Left ventricle myocardium superior (tissue), 1 donor: ENCODE measurements at regions not wholly inside any gene's neighbourhood (a gene's known extent, or its start where the extent isn't known, plus 50 kb on each side); places are given as distances from the start of the nearest gene placed in this dataset.

Experiments
- ATAC-seq: fragments of 200-7000 bp; cut with Tn5 transposase; one replicate; pipeline ENCODE4 v1.9.1; 2020; ENCODE audit warnings: mild to moderate bottlenecking, moderate library complexity
- DNase-seq: peaks from one replicate; pipeline ENCODE4 v3.0.0-alpha.2; 2020
- intact Hi-C: fragments of 100-400 bp; cut with micrococcal nuclease; formaldehyde crosslinking; loops from one replicate; pipeline ENCODE4 v1.11.0; 2022
- donor health status: DM: no; HTN: yes; CAD: no; lungs with severe emphysema.

- ATAC-seq = no peak
- intact Hi-C loops = no loop called here
- DNase-seq = no peak
These were observed 1171.9 kb downstream of the EFNB2 start for GRCh38 chr13:105363261-105364190.

DNA sequence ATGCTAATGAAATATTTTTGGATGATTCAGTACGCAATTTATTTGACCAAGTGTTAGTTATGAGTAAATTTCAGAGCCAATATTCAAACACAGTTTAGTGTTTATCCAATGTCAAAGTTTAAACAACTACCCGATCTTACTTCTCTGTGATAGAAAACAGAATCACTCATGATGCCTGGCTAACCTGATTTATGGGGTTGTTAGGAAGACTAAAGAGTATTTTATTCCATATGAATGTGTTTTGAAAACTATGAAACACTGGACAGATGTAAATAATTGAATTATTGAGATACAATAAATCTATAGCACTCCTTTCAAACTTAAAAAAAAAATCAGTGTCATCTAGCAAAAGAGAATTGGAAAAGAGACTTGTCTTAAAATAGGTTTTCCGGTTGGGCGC is 1181.8 kb downstream of the EFNB2 start:
- no peak for ATAC-seq
- DNase-seq = no peak
- intact Hi-C loops = no loop called here

GRCh38 chr13:105349082-105349723 is 1186.3 kb downstream of the EFNB2 start:
- intact Hi-C loops = no loop called here
- ATAC-seq (no peak), DNase-seq (no peak)

- DNase-seq (no peak), ATAC-seq (no peak)
- intact Hi-C loops = no loop called here
These were observed 1189.2 kb downstream of the EFNB2 start for GRCh38 chr13:105346141-105346775.

GRCh38 chr13:105345730-105346129 is 1189.7 kb downstream of the EFNB2 start:
- no peak for DNase-seq
- ATAC-seq = no peak
- intact Hi-C loops = no loop called here

GRCh38 chr13:105345131-105345530 is 1190.3 kb downstream of the EFNB2 start:
- DNase-seq = no peak
- no peak for ATAC-seq
- intact Hi-C loops = no loop called here

- ATAC-seq = no peak
- intact Hi-C loops = no loop called here
- DNase-seq = no peak
These were observed 1192.2 kb downstream of the EFNB2 start for GRCh38 chr13:105343134-105343806.

DNA sequence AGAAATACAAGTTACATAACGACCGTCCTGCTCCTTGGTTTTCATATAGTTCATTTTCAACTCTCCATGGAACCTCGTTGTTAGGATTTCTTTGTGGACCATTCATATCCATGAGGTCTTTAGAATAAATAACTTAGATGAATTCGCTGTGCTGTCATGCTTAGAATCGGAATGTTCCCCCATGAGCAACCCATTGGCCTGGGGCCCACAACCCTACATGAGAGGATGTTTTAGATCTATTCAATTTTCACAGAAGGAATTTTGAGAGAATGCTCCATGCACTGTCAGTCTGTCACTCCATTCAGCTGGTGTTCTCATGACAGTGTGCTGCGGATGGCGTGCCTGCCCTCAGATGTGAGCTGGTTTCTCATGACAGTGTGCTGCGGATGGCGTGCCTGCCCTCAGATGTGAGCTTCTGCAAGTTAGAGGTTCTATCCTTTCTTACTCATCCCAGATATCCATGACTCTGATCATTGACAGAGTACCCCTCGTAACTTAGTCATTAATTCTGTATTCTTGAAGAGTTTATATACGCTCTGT is 1193.1 kb downstream of the EFNB2 start:
- intact Hi-C loops = no loop called here
- DNase-seq (no peak), ATAC-seq (no peak)

- ATAC-seq (no peak), DNase-seq (no peak)
- intact Hi-C loops = no loop called here
These were observed 1193.7 kb downstream of the EFNB2 start for GRCh38 chr13:105341758-105342157.

GRCh38 chr13:105341256-105341655 is 1194.2 kb downstream of the EFNB2 start:
- ATAC-seq = no peak
- intact Hi-C loops = no loop called here
- DNase-seq = no peak

DNA sequence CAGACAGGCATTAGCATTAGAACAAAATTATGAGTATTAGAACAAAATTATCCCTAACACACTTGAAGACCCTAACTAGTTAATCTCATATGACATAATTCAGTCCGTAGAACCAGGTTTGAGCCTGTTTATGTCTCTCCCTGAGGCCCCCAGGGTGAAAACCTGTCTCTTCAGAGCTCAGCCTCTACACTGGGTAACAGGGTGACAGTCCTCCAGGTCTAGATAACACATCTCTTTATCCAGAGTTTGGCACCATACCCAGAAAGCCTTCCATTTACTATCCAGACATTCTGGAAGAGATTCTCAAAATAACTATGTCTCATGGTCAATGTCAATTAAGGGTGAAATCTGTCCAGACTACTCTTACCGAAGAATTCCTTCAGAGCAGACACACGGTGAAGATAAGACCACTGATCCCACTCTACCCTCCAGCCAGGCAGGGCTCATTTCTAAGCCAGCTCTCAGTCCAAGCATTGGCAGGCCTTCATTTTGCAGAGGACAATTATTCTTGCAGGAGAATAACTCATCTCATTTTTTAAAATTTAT is 1195.3 kb downstream of the EFNB2 start:
- ATAC-seq = no peak
- no peak for DNase-seq
- intact Hi-C loops = no loop called here

DNA sequence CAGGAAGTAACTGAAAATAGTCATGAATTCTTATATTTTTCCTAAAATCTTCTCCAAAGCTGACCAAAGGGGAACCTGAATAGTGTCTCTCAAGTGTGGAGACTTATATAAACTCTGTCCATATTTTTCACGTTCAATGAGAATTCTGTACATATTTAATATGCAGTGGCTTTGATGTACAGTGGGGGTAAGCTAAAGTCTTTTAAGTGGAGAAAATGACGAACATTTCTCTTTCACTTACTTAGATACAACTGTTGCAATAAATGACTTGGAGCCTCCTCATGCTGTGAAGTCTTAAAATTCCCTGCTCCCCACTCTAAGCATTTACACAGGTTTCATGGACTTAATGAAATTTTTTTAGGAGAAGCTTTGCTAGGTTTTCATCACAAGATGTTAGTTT is 1196.7 kb downstream of the EFNB2 start:
- intact Hi-C loops = no loop called here
- no peak for DNase-seq
- ATAC-seq = no peak

DNA sequence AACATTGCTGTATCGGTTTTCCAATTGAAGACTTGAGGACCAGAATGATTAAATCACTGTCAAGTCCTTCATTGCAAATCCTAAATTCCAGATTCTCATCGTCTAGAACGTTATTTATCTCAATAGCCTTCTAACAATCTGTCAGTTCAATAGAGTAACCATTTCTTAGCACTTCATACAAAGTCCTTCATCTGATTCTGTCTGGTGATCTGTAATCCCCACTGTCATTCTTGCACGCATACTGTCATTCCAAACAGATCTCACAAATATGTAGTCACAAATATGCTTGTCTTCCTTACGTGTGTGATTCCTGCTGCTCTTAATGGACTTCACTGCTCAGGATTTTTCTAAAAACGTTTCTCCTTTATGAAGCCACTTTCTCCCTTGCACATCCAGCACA is 1197.5 kb downstream of the EFNB2 start:
- intact Hi-C loops = no loop called here
- DNase-seq (no peak), ATAC-seq (no peak)

- ATAC-seq (no peak), DNase-seq (no peak)
- intact Hi-C loops = no loop called here
These were observed 1198.5 kb downstream of the EFNB2 start for GRCh38 chr13:105336706-105337576.

DNA sequence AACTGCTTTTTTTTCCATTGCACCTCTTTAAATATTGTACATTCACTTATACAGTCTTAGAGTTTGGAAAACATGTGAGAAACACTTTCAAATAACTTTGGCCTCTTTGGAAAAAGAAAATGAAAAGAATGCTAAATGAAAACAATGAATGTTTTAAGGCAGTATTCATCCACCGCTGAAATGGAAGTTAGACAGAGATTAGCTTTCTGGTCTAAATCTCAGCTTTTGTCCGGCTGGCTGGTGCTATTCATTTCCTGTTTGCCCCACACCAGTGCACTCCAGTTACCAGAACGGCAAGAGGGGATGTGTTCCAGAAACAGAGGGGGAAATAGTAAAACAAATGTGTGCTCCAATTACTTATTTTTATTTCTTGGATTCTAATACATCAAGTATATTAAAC is 1201.3 kb downstream of the EFNB2 start:
- intact Hi-C loops = no loop called here
- DNase-seq (no peak), ATAC-seq (no peak)

GRCh38 chr13:105333416-105333815 is 1202.0 kb downstream of the EFNB2 start:
- no peak for DNase-seq

DNA sequence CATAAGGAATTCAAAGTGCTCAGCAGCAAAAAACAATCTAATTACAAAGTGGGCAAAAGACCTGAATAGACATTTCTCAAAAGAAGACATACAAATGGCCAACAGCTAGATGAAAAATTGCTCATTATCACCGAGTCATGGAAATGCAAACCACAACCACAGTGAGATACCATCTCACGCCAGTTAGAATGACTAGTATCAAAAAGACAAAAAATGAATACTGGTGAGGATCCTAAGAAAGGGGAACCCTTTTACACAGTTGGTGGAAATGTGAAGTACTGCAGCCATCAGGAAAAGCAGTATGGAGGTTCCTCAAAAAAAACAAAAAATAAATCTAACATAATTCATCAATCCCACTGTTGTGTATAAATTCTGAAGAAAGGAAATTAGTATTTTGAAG is 1206.1 kb downstream of the EFNB2 start:
- DNase-seq (no peak), ATAC-seq (no peak)
- intact Hi-C loops = no loop called here

More at GRCh38 chr13:105333416-105333815, 1202.0 kb downstream of the EFNB2 start:
- ATAC-seq = no peak
- intact Hi-C loops = no loop called here

GRCh38 chr13:105328212-105328611 is 1207.2 kb downstream of the EFNB2 start:
- ATAC-seq (no peak), DNase-seq (no peak)
- intact Hi-C loops = no loop called here
